Neural cell (in vitro differentiated cells): ENCODE measurements at regions not wholly inside any gene's neighbourhood (a gene's known extent, or its start where the extent isn't known, plus 50 kb on each side); places are given as distances from the start of the nearest gene placed in this dataset.

Experiments used
- H2AFZ ChIP-seq: fragments of 200-600, 300-800 bp; sonication (generic), shearing (Covaris generic); 2 replicates; pipeline ENCODE4 v1.6.0; 2014; ENCODE audit warnings: low read depth, mild to moderate bottlenecking, antibody characterized with exemption, low read length, moderate library complexity
- H3F3A ChIP-seq: fragments of 200-600 bp; shearing (Covaris generic); 2 replicates; pipeline ENCODE4 v1.6.1; 2016; ENCODE audit warnings: mild to moderate bottlenecking, moderate library complexity, mixed read lengths, antibody characterized with exemption, low read length; ENCODE audit not compliant: insufficient read depth, poor library complexity, severe bottlenecking
- H3K27ac ChIP-seq: fragments of 200-600, 300-800 bp; sonication (generic), shearing (Covaris generic); 2 replicates; pipeline ENCODE4 v1.5.1; 2014; ENCODE audit warnings: mild to moderate bottlenecking, low read length, moderate library complexity
- H3K27me3 ChIP-seq: fragments of 300-800, 200-600 bp; sonication (generic), shearing (Covaris generic); 2 replicates; pipeline ENCODE4 v1.6.0; 2014; ENCODE audit warnings: mild to moderate bottlenecking, low read depth, low read length, moderate library complexity; ENCODE audit not compliant: insufficient read depth
- H3K36me3 ChIP-seq: fragments of 300-800, 200-600 bp; sonication (generic), shearing (Covaris generic); 2 replicates; pipeline ENCODE4 v1.5.1; 2014; ENCODE audit warnings: mild to moderate bottlenecking, antibody characterized with exemption, low read length, moderate library complexity; ENCODE audit not compliant: insufficient read depth
- H3K4me2 ChIP-seq: fragments of 300-800, 200-600 bp; sonication (generic), shearing (Covaris generic); 2 replicates; pipeline ENCODE4 v1.6.0; 2014; ENCODE audit warnings: mild to moderate bottlenecking, low read length
- H3K4me3 ChIP-seq: fragments of 300-800, 200-600 bp; sonication (generic), shearing (Covaris generic); 2 replicates; pipeline ENCODE4 v1.5.1; 2014; ENCODE audit warnings: mild to moderate bottlenecking, low read length, moderate library complexity
- H3K79me2 ChIP-seq: fragments of 200-600 bp; shearing (Covaris generic); replicated peaks from 2 replicates; pipeline ENCODE4 v1.6.0; 2014; ENCODE audit warnings: mild to moderate bottlenecking, low read length, moderate library complexity; ENCODE audit not compliant: insufficient read depth
- H3K9ac ChIP-seq: fragments of 300-800, 200-600 bp; sonication (generic), shearing (Covaris generic); 2 replicates; pipeline ENCODE4 v1.6.1; 2016; ENCODE audit warnings: mild to moderate bottlenecking, low read length, mixed read lengths
- H3K9me2 ChIP-seq: fragments of 200-600 bp; shearing (Covaris generic); 2 replicates; pipeline ENCODE4 v1.6.1; 2016; ENCODE audit warnings: mild to moderate bottlenecking, low read length, mixed read lengths; ENCODE audit not compliant: insufficient read depth
- H3K9me3 ChIP-seq: fragments of 200-600, 300-800 bp; sonication (generic), shearing (Covaris generic); 2 replicates; pipeline ENCODE4 v1.6.1; 2016; ENCODE audit warnings: mild to moderate bottlenecking, mixed run types, low read length, moderate library complexity, mixed read lengths
- H4K20me1 ChIP-seq: fragments of 200-600 bp; shearing (Covaris generic); 2 replicates; pipeline ENCODE4 v1.6.1; 2016; ENCODE audit warnings: mild to moderate bottlenecking, mixed run types; ENCODE audit not compliant: insufficient read depth
- EP300 ChIP-seq: fragments of 450-650 bp; conservative IDR thresholded peaks from 2 replicates; pipeline ENCODE4 v1.6.1; 2014; ENCODE audit warnings: antibody characterized with exemption, mild to moderate bottlenecking, moderate library complexity; ENCODE audit not compliant: poor library complexity, severe bottlenecking
- MXI1 ChIP-seq: fragments of 450-650 bp; conservative IDR thresholded peaks from 2 replicates; pipeline ENCODE4 v1.6.1; 2014; ENCODE audit warnings: antibody characterized with exemption, mild to moderate bottlenecking; ENCODE audit not compliant: poor library complexity, severe bottlenecking
- POLR2AphosphoS5 ChIP-seq: IDR thresholded peaks from 2 replicates; pipeline ENCODE4 v1.6.1; 2012
- RAD21 ChIP-seq: fragments of 450-650 bp; conservative IDR thresholded peaks from 2 replicates; pipeline ENCODE4 v1.6.1; 2014; ENCODE audit warnings: antibody characterized with exemption, mild to moderate bottlenecking, moderate library complexity
- SMC3 ChIP-seq: fragments of 450-650 bp; conservative IDR thresholded peaks from 2 replicates; pipeline ENCODE4 v1.6.1; 2014; ENCODE audit warnings: antibody characterized with exemption, mild to moderate bottlenecking, moderate library complexity; ENCODE audit not compliant: poor library complexity
- TAF1 ChIP-seq: IDR thresholded peaks from 2 replicates; pipeline ENCODE4 v1.6.1; 2012; ENCODE audit warnings: low read depth
- TF ChIP-seq, protein P1 (sequence below): fragments of 450-650 bp; IDR thresholded peaks from 2 replicates; pipeline ENCODE4 v1.5.1; 2014; ENCODE audit warnings: antibody characterized with exemption, mild to moderate bottlenecking, moderate library complexity; ENCODE audit not compliant: poor library complexity, severe bottlenecking
- TF ChIP-seq, protein P2 (sequence below): IDR thresholded peaks from 2 replicates; pipeline ENCODE4 v1.6.1; 2012; ENCODE audit warnings: borderline replicate concordance

DNA sequence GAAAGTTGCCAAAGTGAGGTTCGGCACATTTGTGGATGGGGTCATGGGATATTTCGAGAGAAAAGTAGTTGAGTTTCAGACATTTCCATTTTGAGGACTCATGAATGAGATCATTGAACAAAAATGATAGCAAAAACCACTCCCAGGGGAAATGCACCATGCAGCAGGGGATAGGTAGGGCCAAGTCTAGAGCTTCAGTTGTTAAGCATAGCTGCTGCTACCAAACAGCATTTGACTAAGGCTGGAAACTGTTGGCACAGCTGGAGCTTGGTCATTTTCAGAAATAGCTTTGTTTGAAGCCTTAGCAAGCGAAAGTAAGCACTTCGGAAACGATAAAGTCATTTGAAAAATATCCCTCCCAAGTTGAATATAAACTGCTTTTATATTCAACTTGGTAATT lies 431.8 kb downstream of the SOCS6 start:
- TF ChIP-seq MXI1 (no peak), TAF1 (no peak), POLR2AphosphoS5 (no peak), SMC3 (no peak), EP300 (no peak)
- TF ChIP-seq, protein P1, sequence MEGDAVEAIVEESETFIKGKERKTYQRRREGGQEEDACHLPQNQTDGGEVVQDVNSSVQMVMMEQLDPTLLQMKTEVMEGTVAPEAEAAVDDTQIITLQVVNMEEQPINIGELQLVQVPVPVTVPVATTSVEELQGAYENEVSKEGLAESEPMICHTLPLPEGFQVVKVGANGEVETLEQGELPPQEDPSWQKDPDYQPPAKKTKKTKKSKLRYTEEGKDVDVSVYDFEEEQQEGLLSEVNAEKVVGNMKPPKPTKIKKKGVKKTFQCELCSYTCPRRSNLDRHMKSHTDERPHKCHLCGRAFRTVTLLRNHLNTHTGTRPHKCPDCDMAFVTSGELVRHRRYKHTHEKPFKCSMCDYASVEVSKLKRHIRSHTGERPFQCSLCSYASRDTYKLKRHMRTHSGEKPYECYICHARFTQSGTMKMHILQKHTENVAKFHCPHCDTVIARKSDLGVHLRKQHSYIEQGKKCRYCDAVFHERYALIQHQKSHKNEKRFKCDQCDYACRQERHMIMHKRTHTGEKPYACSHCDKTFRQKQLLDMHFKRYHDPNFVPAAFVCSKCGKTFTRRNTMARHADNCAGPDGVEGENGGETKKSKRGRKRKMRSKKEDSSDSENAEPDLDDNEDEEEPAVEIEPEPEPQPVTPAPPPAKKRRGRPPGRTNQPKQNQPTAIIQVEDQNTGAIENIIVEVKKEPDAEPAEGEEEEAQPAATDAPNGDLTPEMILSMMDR = no peak
- TF ChIP-seq, protein P2, sequence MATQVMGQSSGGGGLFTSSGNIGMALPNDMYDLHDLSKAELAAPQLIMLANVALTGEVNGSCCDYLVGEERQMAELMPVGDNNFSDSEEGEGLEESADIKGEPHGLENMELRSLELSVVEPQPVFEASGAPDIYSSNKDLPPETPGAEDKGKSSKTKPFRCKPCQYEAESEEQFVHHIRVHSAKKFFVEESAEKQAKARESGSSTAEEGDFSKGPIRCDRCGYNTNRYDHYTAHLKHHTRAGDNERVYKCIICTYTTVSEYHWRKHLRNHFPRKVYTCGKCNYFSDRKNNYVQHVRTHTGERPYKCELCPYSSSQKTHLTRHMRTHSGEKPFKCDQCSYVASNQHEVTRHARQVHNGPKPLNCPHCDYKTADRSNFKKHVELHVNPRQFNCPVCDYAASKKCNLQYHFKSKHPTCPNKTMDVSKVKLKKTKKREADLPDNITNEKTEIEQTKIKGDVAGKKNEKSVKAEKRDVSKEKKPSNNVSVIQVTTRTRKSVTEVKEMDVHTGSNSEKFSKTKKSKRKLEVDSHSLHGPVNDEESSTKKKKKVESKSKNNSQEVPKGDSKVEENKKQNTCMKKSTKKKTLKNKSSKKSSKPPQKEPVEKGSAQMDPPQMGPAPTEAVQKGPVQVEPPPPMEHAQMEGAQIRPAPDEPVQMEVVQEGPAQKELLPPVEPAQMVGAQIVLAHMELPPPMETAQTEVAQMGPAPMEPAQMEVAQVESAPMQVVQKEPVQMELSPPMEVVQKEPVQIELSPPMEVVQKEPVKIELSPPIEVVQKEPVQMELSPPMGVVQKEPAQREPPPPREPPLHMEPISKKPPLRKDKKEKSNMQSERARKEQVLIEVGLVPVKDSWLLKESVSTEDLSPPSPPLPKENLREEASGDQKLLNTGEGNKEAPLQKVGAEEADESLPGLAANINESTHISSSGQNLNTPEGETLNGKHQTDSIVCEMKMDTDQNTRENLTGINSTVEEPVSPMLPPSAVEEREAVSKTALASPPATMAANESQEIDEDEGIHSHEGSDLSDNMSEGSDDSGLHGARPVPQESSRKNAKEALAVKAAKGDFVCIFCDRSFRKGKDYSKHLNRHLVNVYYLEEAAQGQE = no peak
- H3K4me3 ChIP-seq = no peak overlapping the region
- H4K20me1 ChIP-seq = no peaks in the 10 kb centered on the region

DNA sequence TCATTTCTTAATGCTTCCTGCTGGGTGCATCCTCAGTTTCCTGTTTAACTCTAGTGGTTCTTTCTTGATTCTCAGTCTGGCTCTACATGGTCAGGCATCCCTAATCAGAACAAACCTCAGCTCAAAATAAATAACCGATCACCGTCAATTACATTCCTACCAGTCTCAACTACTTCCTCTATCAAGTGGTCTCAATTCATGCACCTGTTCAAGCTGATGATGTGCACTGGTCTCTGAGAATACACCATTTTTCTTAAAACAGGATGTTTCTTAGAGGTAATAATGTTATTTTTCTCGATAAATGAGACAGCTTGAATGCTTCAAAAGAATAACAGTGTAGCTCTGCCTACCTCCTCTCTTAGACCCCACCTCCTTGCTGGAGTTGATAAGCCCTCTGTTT lies 420.9 kb downstream of the SOCS6 start:
- Histone ChIP-seq H3K9me2 (no peaks in the 10 kb centered on the region), H3K27me3 (no peaks in the 10 kb centered on the region), H3K4me3 (no peak overlapping the region), H3K4me2 (no peak overlapping the region), H3K79me2 (no peaks in the 10 kb centered on the region), H3K36me3 (no peaks in the 10 kb centered on the region), H3K9ac (no peak overlapping the region), H3K9me3 (no peaks in the 10 kb centered on the region), H3F3A (no peaks in the 10 kb centered on the region), H2AFZ (no peak overlapping the region), H4K20me1 (no peaks in the 10 kb centered on the region), H3K27ac (no peak overlapping the region)
- TF ChIP-seq, protein P1 = no peak
- TF ChIP-seq MXI1 (no peak), TAF1 (no peak), POLR2AphosphoS5 (no peak), SMC3 (no peak)

More for the DNA sequence above, 431.8 kb downstream of the SOCS6 start:
- no peak overlapping the region for H3K27ac ChIP-seq
- H3K4me2 ChIP-seq = no peak overlapping the region
- no peaks in the 10 kb centered on the region for H3K36me3 ChIP-seq
- H3K9me2 ChIP-seq = no peaks in the 10 kb centered on the region
- no peaks in the 10 kb centered on the region for H3K27me3 ChIP-seq
- no peaks in the 10 kb centered on the region for H3K79me2 ChIP-seq
- no peak overlapping the region for H3K9ac ChIP-seq
- H3K9me3 ChIP-seq = no peaks in the 10 kb centered on the region
- no peaks in the 10 kb centered on the region for H3F3A ChIP-seq
- H2AFZ ChIP-seq = no peak overlapping the region

DNA sequence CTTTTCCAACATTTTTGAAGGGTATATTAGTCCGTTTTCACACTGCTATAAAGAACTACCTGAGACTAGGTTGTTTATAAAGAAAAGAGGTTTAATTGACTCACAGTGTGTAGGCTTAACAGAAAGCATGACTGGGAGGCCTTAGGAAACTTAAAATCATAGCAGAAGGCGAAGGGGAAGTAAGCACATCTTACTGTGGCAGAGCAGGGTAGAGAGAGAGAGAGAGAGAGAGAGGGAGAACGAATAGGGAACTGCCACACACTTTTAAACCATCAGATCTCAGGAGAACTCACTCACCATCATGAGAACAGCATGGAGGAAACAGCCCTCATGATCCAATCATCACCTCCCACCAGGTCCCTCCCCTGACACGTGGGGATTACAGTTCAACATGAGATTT lies 420.3 kb downstream of the SOCS6 start:
- no peak overlapping the region for H3K4me3 ChIP-seq

More for the DNA sequence above, 420.3 kb downstream of the SOCS6 start:
- Histone ChIP-seq H3K36me3 (no peaks in the 10 kb centered on the region), H4K20me1 (no peaks in the 10 kb centered on the region), H3K9me3 (no peaks in the 10 kb centered on the region), H3F3A (no peaks in the 10 kb centered on the region), H3K9me2 (no peaks in the 10 kb centered on the region), H3K27ac (no peak overlapping the region), H3K4me2 (no peak overlapping the region), H3K79me2 (no peaks in the 10 kb centered on the region), H2AFZ (no peak overlapping the region), H3K27me3 (no peaks in the 10 kb centered on the region), H3K9ac (no peak overlapping the region)
- TF ChIP-seq, protein P1 = no peak
- no peak for TF ChIP-seq MXI1
- TF ChIP-seq SMC3 = no peak
- no peak for TF ChIP-seq POLR2AphosphoS5
- TF ChIP-seq RAD21 = no peak
- no peak for TF ChIP-seq EP300
